Urinary bladder (tissue), 3 donors: ENCODE measurements at regions not wholly inside any gene's neighbourhood (a gene's known extent, or its start where the extent isn't known, plus 50 kb on each side); places are given as distances from the start of the nearest gene placed in this dataset.
"Not testable (repeated sequence)": the region's sequence is repeated elsewhere in the genome, so short reads cannot be mapped to it uniquely, and the experiment has no call there.

Experiments used
- DNase-seq: peaks from one replicate; pipeline ENCODE4 v3.0.0-alpha.2; 2015; ENCODE audit errors: extremely low spot score
- H3K27ac ChIP-seq: one replicate; pipeline ENCODE4 v1.5.1; 2013; ENCODE audit warnings: low read depth, mild to moderate bottlenecking, moderate library complexity
- H3K36me3 ChIP-seq: one replicate; pipeline ENCODE4 v1.6.1; 2013; ENCODE audit warnings: mild to moderate bottlenecking, moderate library complexity; ENCODE audit not compliant: insufficient read depth
- H3K4me1 ChIP-seq: one replicate; pipeline ENCODE4 v1.6.1; 2013; ENCODE audit warnings: mild to moderate bottlenecking, moderate library complexity; ENCODE audit not compliant: insufficient read depth
- H3K4me3 ChIP-seq: one replicate; pipeline ENCODE4 v1.5.1; 2013; ENCODE audit warnings: low read depth, low read length
- WGBS: extraction: QIAGEN DNeasy Blood & Tissue Kit; methylation state at CpG from one replicate; pipeline ENCODE4 v1.1.7; 2013; 5-methylcytosine and 5-hydroxymethylcytosine counted together
- donor health status: healthy with polysubstance abuse.
- donor health status: healthy.

GRCh38 chr14:76701981-76702380 is 59.3 kb upstream of the VASH1 start:
- 89% methylated on average over 3 of the region's 3 CpGs for WGBS
- no peak for DNase-seq
- H3K27ac ChIP-seq = no peak overlapping the region

GRCh38 chr14:76705214-76705613 is 56.1 kb upstream of the VASH1 start:
- H3K36me3 ChIP-seq = no peaks in the 10 kb centered on the region
- no peak for DNase-seq
- H3K27ac ChIP-seq = no peak overlapping the region
- H3K4me1 ChIP-seq = no peaks in the 10 kb centered on the region
- WGBS = 92% methylated on average over 6 of the region's 6 CpGs
- no peak overlapping the region for H3K4me3 ChIP-seq

More at GRCh38 chr14:76701981-76702380, 59.3 kb upstream of the VASH1 start:
- Histone ChIP-seq H3K4me1 (no peaks in the 10 kb centered on the region), H3K36me3 (no peaks in the 10 kb centered on the region), H3K4me3 (no peak overlapping the region)

- not testable (repeated sequence) for DNase-seq, H3K36me3 ChIP-seq, H3K4me3 ChIP-seq, H3K4me1 ChIP-seq, H3K27ac ChIP-seq
- 68% methylated on average over 2 of the region's 2 CpGs for WGBS
These were observed 55.1 kb upstream of the VASH1 start for GRCh38 chr14:76706207-76706606.

- Histone ChIP-seq H3K4me3 (no peak overlapping the region), H3K27ac (no peak overlapping the region), H3K4me1 (no peaks in the 10 kb centered on the region), H3K36me3 (no peaks in the 10 kb centered on the region)
- no peak for DNase-seq
- 91% methylated on average over 29 of the region's 29 CpGs for WGBS
These were observed 54.5 kb upstream of the VASH1 start for GRCh38 chr14:76706811-76707210.

- Histone ChIP-seq H3K4me3 (no peak overlapping the region), H3K27ac (no peak overlapping the region), H3K36me3 (no peaks in the 10 kb centered on the region), H3K4me1 (no peaks in the 10 kb centered on the region)
- no peak for DNase-seq
- WGBS = 74% methylated on average over 6 of the region's 6 CpGs
These were observed 53.2 kb upstream of the VASH1 start for GRCh38 chr14:76708028-76708427.

GRCh38 chr14:76708771-76709170 is 52.5 kb upstream of the VASH1 start:
- no peaks in the 10 kb centered on the region for H3K36me3 ChIP-seq
- H3K4me3 ChIP-seq = no peak overlapping the region
- no peaks in the 10 kb centered on the region for H3K4me1 ChIP-seq
- no peak for DNase-seq
- H3K27ac ChIP-seq = no peak overlapping the region
- 86% methylated on average over 8 of the region's 8 CpGs for WGBS

- no peak overlapping the region for H3K27ac ChIP-seq
- 30% methylated on average over 13 of the region's 13 CpGs for WGBS
- H3K4me1 ChIP-seq = no peaks in the 10 kb centered on the region
- no peak overlapping the region for H3K4me3 ChIP-seq
- H3K36me3 ChIP-seq = no peaks in the 10 kb centered on the region
- no peak for DNase-seq
These were observed 50.9 kb upstream of the VASH1 start for GRCh38 chr14:76710056-76711010.
